ENCODE measurements at regions not wholly inside any gene's neighbourhood (a gene's known extent, or its start where the extent isn't known, plus 50 kb on each side); places are given as distances from the start of the nearest gene placed in this dataset.

DNA sequence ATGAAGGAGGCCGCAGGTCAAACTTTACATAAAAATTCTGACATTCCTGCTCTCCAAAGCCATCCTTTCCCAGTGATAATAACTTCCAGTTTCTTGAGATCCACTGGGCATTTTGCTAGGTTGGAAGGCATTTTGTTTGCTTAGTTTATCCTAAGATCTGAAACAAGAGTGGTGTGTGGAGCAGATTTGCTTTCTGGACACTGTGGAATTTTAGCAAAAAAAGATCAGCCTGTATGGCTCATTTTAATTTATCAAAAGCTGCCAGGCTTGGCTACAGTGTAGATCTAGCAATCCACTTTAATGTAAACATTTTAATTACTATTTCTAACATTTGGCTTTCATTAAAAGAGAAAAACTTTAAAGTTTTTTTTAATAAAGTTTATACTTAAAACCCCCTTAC is 124.8 kb downstream of the SAMD9 start:
- no peaks in the 10 kb centered on the region for H3K9me2 ChIP-seq (replicated peaks; ENCODE audit: insufficient read depth, low read length)
- DNase-seq = no peak

DNA sequence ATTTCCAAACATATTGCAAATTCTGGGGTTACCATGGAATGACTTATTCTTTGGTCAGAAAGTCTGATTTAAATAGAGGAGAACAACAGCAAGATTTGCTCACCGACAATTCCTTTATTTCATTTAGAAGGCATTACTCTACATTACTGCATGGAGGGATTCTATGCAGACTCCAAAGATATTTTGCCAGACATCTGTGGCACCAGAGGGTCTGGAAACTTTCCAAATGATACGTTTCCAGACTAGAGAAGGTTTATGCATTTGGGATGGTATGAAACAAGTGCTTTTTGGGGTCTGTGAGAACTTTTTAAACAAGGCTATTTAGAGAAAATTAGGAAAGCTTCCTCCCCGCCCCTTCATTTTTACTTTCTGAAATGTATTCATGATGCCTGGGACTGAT is 125.3 kb downstream of the SAMD9 start:
- H3K9ac ChIP-seq (ENCODE audit: low read length) = no peak overlapping the region
- no peak overlapping the region for H3K4me2 ChIP-seq (ENCODE audit: low read depth, low read length)
- no peaks in the 10 kb centered on the region for H3K9me3 ChIP-seq (replicated peaks; ENCODE audit: insufficient read depth, low read length)
- H3K27me3 ChIP-seq (replicated peaks; ENCODE audit: insufficient read depth, low read length) = no peaks in the 10 kb centered on the region
- H2AFZ ChIP-seq (ENCODE audit: low read length) = no peak overlapping the region
- H3K27ac ChIP-seq (ENCODE audit: low read length) = no peak overlapping the region
- no peaks in the 10 kb centered on the region for H3K79me2 ChIP-seq (ENCODE audit: low read length)
- no peak overlapping the region for H3K4me3 ChIP-seq (ENCODE audit: low read length)
- no peaks in the 10 kb centered on the region for H3K9me2 ChIP-seq (replicated peaks; ENCODE audit: insufficient read depth, low read length)
- no peaks in the 10 kb centered on the region for H3F3A ChIP-seq (ENCODE audit: insufficient read depth, low read length)
- no peaks in the 10 kb centered on the region for H3K4me1 ChIP-seq (ENCODE audit: low read length)
- H3K36me3 ChIP-seq (replicated peaks; ENCODE audit: insufficient read depth, low read length) = no peaks in the 10 kb centered on the region
- no peak for DNase-seq
- no peaks in the 10 kb centered on the region for H4K20me1 ChIP-seq (ENCODE audit: insufficient read depth, low read length)
- TF ChIP-seq, protein P1, sequence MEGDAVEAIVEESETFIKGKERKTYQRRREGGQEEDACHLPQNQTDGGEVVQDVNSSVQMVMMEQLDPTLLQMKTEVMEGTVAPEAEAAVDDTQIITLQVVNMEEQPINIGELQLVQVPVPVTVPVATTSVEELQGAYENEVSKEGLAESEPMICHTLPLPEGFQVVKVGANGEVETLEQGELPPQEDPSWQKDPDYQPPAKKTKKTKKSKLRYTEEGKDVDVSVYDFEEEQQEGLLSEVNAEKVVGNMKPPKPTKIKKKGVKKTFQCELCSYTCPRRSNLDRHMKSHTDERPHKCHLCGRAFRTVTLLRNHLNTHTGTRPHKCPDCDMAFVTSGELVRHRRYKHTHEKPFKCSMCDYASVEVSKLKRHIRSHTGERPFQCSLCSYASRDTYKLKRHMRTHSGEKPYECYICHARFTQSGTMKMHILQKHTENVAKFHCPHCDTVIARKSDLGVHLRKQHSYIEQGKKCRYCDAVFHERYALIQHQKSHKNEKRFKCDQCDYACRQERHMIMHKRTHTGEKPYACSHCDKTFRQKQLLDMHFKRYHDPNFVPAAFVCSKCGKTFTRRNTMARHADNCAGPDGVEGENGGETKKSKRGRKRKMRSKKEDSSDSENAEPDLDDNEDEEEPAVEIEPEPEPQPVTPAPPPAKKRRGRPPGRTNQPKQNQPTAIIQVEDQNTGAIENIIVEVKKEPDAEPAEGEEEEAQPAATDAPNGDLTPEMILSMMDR (IDR thresholded peaks at IDR 0.05; ENCODE audit: low read length) = no peak
- TF ChIP-seq EZH2phosphoT487 (IDR thresholded peaks at IDR 0.05; ENCODE audit: low read length) (no peak), EZH2 (optimal IDR thresholded peaks at IDR 0.05; ENCODE audit: low read depth, low read length) (no peak)

More for the DNA sequence above, 124.8 kb downstream of the SAMD9 start:
- no peaks in the 10 kb centered on the region for H3K27me3 ChIP-seq (replicated peaks; ENCODE audit: insufficient read depth, low read length)
- H3K9me3 ChIP-seq (replicated peaks; ENCODE audit: insufficient read depth, low read length) = no peaks in the 10 kb centered on the region
- no peak overlapping the region for H3K27ac ChIP-seq (ENCODE audit: low read length)
- H3K36me3 ChIP-seq (replicated peaks; ENCODE audit: insufficient read depth, low read length) = no peaks in the 10 kb centered on the region
- no peak for TF ChIP-seq EZH2phosphoT487 (IDR thresholded peaks at IDR 0.05; ENCODE audit: low read length)
- TF ChIP-seq EZH2 (optimal IDR thresholded peaks at IDR 0.05; ENCODE audit: low read depth, low read length) = no peak
- TF ChIP-seq, protein P1 (IDR thresholded peaks at IDR 0.05; ENCODE audit: low read length) = no peak
- no peak overlapping the region for H3K4me3 ChIP-seq (ENCODE audit: low read length)
- H3F3A ChIP-seq (ENCODE audit: insufficient read depth, low read length) = no peaks in the 10 kb centered on the region
- no peaks in the 10 kb centered on the region for H4K20me1 ChIP-seq (ENCODE audit: insufficient read depth, low read length)
- no peak overlapping the region for H3K4me2 ChIP-seq (ENCODE audit: low read depth, low read length)
- no peaks in the 10 kb centered on the region for H3K79me2 ChIP-seq (ENCODE audit: low read length)
- no peak overlapping the region for H2AFZ ChIP-seq (ENCODE audit: low read length)
- H3K4me1 ChIP-seq (ENCODE audit: low read length) = no peaks in the 10 kb centered on the region
- no peak overlapping the region for H3K9ac ChIP-seq (ENCODE audit: low read length)

GRCh38 chr7:92991190-92991589 is 126.6 kb downstream of the SAMD9 start:
- H3K9me3 ChIP-seq (replicated peaks; ENCODE audit: insufficient read depth, low read length) = no peaks in the 10 kb centered on the region
- no peak overlapping the region for H3K4me3 ChIP-seq (ENCODE audit: low read length)
- no peaks in the 10 kb centered on the region for H3K4me1 ChIP-seq (ENCODE audit: low read length)
- H4K20me1 ChIP-seq (ENCODE audit: insufficient read depth, low read length) = no peaks in the 10 kb centered on the region
- TF ChIP-seq EZH2phosphoT487 (IDR thresholded peaks at IDR 0.05; ENCODE audit: low read length) (no peak), EZH2 (optimal IDR thresholded peaks at IDR 0.05; ENCODE audit: low read depth, low read length) (no peak)
- TF ChIP-seq, protein P1 (IDR thresholded peaks at IDR 0.05; ENCODE audit: low read length) = no peak
- H3K9me2 ChIP-seq (replicated peaks; ENCODE audit: insufficient read depth, low read length) = no peaks in the 10 kb centered on the region
- DNase-seq = no peak
- H2AFZ ChIP-seq (ENCODE audit: low read length) = no peak overlapping the region
- H3K27ac ChIP-seq (ENCODE audit: low read length) = no peak overlapping the region
- no peaks in the 10 kb centered on the region for H3K36me3 ChIP-seq (replicated peaks; ENCODE audit: insufficient read depth, low read length)
- H3K27me3 ChIP-seq (replicated peaks; ENCODE audit: insufficient read depth, low read length) = no peaks in the 10 kb centered on the region
- no peak overlapping the region for H3K9ac ChIP-seq (ENCODE audit: low read length)
- H3K79me2 ChIP-seq (ENCODE audit: low read length) = no peaks in the 10 kb centered on the region
- no peaks in the 10 kb centered on the region for H3F3A ChIP-seq (ENCODE audit: insufficient read depth, low read length)
- no peak overlapping the region for H3K4me2 ChIP-seq (ENCODE audit: low read depth, low read length)

All from MM.1S (cell line).